RKO (cell line): ENCODE measurements at regions not wholly inside any gene's neighbourhood (a gene's known extent, or its start where the extent isn't known, plus 50 kb on each side); places are given as distances from the start of the nearest gene placed in this dataset.
"Not testable (repeated sequence)": the region's sequence is repeated elsewhere in the genome, so short reads cannot be mapped to it uniquely, and the experiment has no call there.

Source experiments
- DNase-seq: peaks from one replicate; pipeline ENCODE4 v3.0.0-alpha.2; 2016; ENCODE audit warnings: low spot score

- no peak for DNase-seq
Measured at GRCh38 chr4:79217025-79217424, 108.8 kb downstream of the NAA11 start.

GRCh38 chr4:79213702-79214101 lies 112.2 kb downstream of the NAA11 start:
- no peak for DNase-seq

- no peak for DNase-seq
Measured at GRCh38 chr4:79213010-79213409, 112.9 kb downstream of the NAA11 start.

- no peak for DNase-seq
Measured at GRCh38 chr4:79212311-79212710, 113.5 kb downstream of the NAA11 start.

- no peak for DNase-seq
Measured at GRCh38 chr4:79211490-79211889, 114.4 kb downstream of the NAA11 start.

- DNase-seq = no peak
Measured at GRCh38 chr4:79210636-79211049, 115.2 kb downstream of the NAA11 start.

GRCh38 chr4:79209822-79210635 lies 115.8 kb downstream of the NAA11 start:
- DNase-seq = no peak

GRCh38 chr4:79209081-79209480 lies 116.8 kb downstream of the NAA11 start:
- no peak for DNase-seq

GRCh38 chr4:79207281-79207680 lies 118.6 kb downstream of the NAA11 start:
- DNase-seq = no peak

- DNase-seq = no peak
Measured at GRCh38 chr4:79206660-79207059, 119.2 kb downstream of the NAA11 start.

- DNase-seq = no peak
Measured at GRCh38 chr4:79205121-79205520, 120.7 kb downstream of the NAA11 start.

- DNase-seq = no peak
Measured at GRCh38 chr4:79201971-79202370, 123.9 kb downstream of the NAA11 start.

- no peak for DNase-seq
Measured at GRCh38 chr4:79199743-79200142, 126.1 kb downstream of the NAA11 start.

GRCh38 chr4:79198951-79199587 lies 126.8 kb downstream of the NAA11 start:
- DNase-seq = no peak

- no peak for DNase-seq
Measured at GRCh38 chr4:79197275-79198009, 128.4 kb downstream of the NAA11 start.

GRCh38 chr4:79191292-79191691 lies 134.6 kb downstream of the NAA11 start:
- not testable (repeated sequence) for DNase-seq

GRCh38 chr4:79185526-79186045 lies 140.3 kb downstream of the NAA11 start:
- no peak for DNase-seq

GRCh38 chr4:79184476-79184875 lies 141.4 kb downstream of the NAA11 start:
- no peak for DNase-seq

- no peak for DNase-seq
Measured at GRCh38 chr4:79182209-79182608, 143.7 kb downstream of the NAA11 start.

GRCh38 chr4:79181190-79181589 lies 144.7 kb downstream of the NAA11 start:
- no peak for DNase-seq

- no peak for DNase-seq
Measured at GRCh38 chr4:79178760-79179159, 147.1 kb downstream of the NAA11 start.

- DNase-seq = no peak
Measured at GRCh38 chr4:79177388-79177787, 148.5 kb downstream of the NAA11 start.

GRCh38 chr4:79176351-79176750 lies 149.5 kb downstream of the NAA11 start:
- no peak for DNase-seq
